ENCODE measurements at regions not wholly inside any gene's neighbourhood (a gene's known extent, or its start where the extent isn't known, plus 50 kb on each side); places are given as distances from the start of the nearest gene placed in this dataset.

GRCh38 chr11:45048313-45048841 lies 97.7 kb upstream of the TP53I11 start:
- DNase-seq (ENCODE audit: low read depth, low spot score): no peak
- TF ChIP-seq ZNF274 (IDR thresholded peaks at IDR 0.05; ENCODE audit: low read depth, low read length) (no peak), SUZ12 (IDR thresholded peaks at IDR 0.05; ENCODE audit: extremely low read depth, insufficient read depth, insufficient read length) (no peak), YY1 (IDR thresholded peaks at IDR 0.05; ENCODE audit: insufficient read depth, insufficient read length) (no peak)
- H3K9ac ChIP-seq (ENCODE audit: insufficient read length, low read depth): no peak overlapping the region
- no peak overlapping the region for H3K4me3 ChIP-seq (ENCODE audit: insufficient read length, low read depth)
- no peaks in the 10 kb centered on the region for H3K9me3 ChIP-seq (ENCODE audit: insufficient read depth, low read length)
- H3K36me3 ChIP-seq (ENCODE audit: insufficient read depth, insufficient read length, low read length): no peaks in the 10 kb centered on the region
- H3K27me3 ChIP-seq (ENCODE audit: insufficient read depth, insufficient read length): peaks cover 3% of the 10 kb centered on the region
- peaks cover 16% of the 10 kb centered on the region for H3K4me1 ChIP-seq (ENCODE audit: insufficient read depth, insufficient read length)

DNA sequence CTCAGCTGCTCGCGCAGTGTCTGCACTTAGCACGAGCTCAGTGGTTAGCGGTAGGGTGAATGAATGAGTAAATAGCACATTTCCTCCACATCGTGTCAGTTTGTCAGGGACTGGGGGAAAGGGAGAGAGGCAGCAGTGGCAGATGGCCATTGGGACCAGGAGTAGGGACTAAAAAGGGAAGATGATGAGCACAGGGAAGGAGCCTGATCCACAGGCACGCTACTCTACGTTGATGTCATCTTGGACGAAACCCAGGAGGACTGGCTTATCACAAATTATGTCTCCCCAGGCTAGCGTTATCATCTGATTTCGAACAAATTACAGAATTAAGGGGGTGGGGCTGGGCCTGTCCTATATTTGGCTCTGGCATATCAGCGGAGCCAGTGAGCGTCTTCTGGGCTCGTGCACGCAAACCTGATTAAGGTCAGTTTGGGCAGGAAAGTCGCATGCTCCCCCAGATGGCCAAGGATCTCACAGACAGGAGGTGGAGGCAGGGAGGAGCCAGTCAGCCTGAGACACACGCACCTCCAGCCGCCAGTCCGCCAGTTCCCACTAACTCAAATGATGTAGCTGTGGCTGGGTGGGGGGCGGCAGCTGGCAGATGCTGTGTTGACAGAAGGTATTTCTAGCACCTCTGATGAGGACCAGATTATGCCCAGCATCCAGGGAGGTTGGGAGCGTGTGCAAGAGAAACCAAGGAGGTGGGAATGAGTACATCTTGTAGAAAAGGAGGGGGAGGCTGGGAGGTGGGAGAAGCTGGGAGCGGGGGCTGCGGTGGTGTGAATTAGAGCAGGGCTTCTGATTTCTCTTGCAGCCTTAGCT lies 97.4 kb upstream of the PRDM11 start:
- no peaks in the 10 kb centered on the region for H3K36me3 ChIP-seq (ENCODE audit: insufficient read depth, insufficient read length, low read length)
- H3K9ac ChIP-seq (ENCODE audit: insufficient read length, low read depth): no peak overlapping the region
- DNase-seq (ENCODE audit: low read depth, low spot score): no peak
- TF ChIP-seq YY1 (IDR thresholded peaks at IDR 0.05; ENCODE audit: insufficient read depth, insufficient read length) (no peak), SUZ12 (IDR thresholded peaks at IDR 0.05; ENCODE audit: extremely low read depth, insufficient read depth, insufficient read length) (no peak), ZNF274 (IDR thresholded peaks at IDR 0.05; ENCODE audit: low read depth, low read length) (no peak)
- H3K9me3 ChIP-seq (ENCODE audit: insufficient read depth, low read length): no peaks in the 10 kb centered on the region
- H3K4me1 ChIP-seq (ENCODE audit: insufficient read depth, insufficient read length): peaks cover 17% of the 10 kb centered on the region
- H3K4me3 ChIP-seq (ENCODE audit: insufficient read length, low read depth): no peak overlapping the region
- peaks cover 3% of the 10 kb centered on the region for H3K27me3 ChIP-seq (ENCODE audit: insufficient read depth, insufficient read length)

DNA sequence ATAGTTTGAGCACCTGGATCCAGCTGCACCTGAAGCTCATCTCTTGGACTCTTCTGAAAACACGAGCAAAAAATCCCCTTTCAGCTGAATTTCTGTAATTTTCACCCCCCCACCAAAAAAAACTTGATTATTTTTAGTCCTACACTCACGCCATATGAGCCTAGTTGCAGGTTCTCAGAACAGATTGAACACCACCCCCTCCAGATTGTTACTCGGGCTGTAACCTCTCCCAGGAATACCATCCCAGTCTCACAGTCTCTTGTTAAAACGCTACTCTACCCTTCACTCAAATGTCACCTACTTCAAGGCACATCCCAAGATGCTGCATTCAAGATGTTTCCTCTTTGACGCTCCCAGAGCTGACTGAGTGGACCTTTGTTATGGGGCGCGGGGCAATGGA lies 96.3 kb upstream of the PRDM11 start:
- no peak overlapping the region for H3K4me3 ChIP-seq (ENCODE audit: insufficient read length, low read depth)
- H3K36me3 ChIP-seq (ENCODE audit: insufficient read depth, insufficient read length, low read length): no peaks in the 10 kb centered on the region
- TF ChIP-seq SUZ12 (IDR thresholded peaks at IDR 0.05; ENCODE audit: extremely low read depth, insufficient read depth, insufficient read length): no peak
- TF ChIP-seq YY1 (IDR thresholded peaks at IDR 0.05; ENCODE audit: insufficient read depth, insufficient read length): no peak
- DNase-seq (ENCODE audit: low read depth, low spot score): no peak
- H3K9ac ChIP-seq (ENCODE audit: insufficient read length, low read depth): no peak overlapping the region
- peaks cover 3% of the 10 kb centered on the region for H3K27me3 ChIP-seq (ENCODE audit: insufficient read depth, insufficient read length)
- H3K4me1 ChIP-seq (ENCODE audit: insufficient read depth, insufficient read length): peaks cover 17% of the 10 kb centered on the region
- no peaks in the 10 kb centered on the region for H3K9me3 ChIP-seq (ENCODE audit: insufficient read depth, low read length)

- DNase-seq (ENCODE audit: low read depth, low spot score): no peak
- TF ChIP-seq SUZ12 (IDR thresholded peaks at IDR 0.05; ENCODE audit: extremely low read depth, insufficient read depth, insufficient read length): no peak
- no peak for TF ChIP-seq ZNF274 (IDR thresholded peaks at IDR 0.05; ENCODE audit: low read depth, low read length)
- TF ChIP-seq YY1 (IDR thresholded peaks at IDR 0.05; ENCODE audit: insufficient read depth, insufficient read length): no peak
- peaks cover 3% of the 10 kb centered on the region for H3K27me3 ChIP-seq (ENCODE audit: insufficient read depth, insufficient read length)
- H3K9ac ChIP-seq (ENCODE audit: insufficient read length, low read depth): no peak overlapping the region
- H3K9me3 ChIP-seq (ENCODE audit: insufficient read depth, low read length): no peaks in the 10 kb centered on the region
- no peaks in the 10 kb centered on the region for H3K36me3 ChIP-seq (ENCODE audit: insufficient read depth, insufficient read length, low read length)
- no peak overlapping the region for H3K4me3 ChIP-seq (ENCODE audit: insufficient read length, low read depth)
- peaks cover 14% of the 10 kb centered on the region for H3K4me1 ChIP-seq (ENCODE audit: insufficient read depth, insufficient read length)
These were observed 94.8 kb upstream of the PRDM11 start for GRCh38 chr11:45051621-45052020.

GRCh38 chr11:45052361-45052760 lies 94.1 kb upstream of the PRDM11 start:
- H3K4me1 ChIP-seq (ENCODE audit: insufficient read depth, insufficient read length): peaks cover 17% of the 10 kb centered on the region
- peaks cover 3% of the 10 kb centered on the region for H3K27me3 ChIP-seq (ENCODE audit: insufficient read depth, insufficient read length)
- no peak overlapping the region for H3K9ac ChIP-seq (ENCODE audit: insufficient read length, low read depth)
- no peaks in the 10 kb centered on the region for H3K36me3 ChIP-seq (ENCODE audit: insufficient read depth, insufficient read length, low read length)
- no peak for TF ChIP-seq ZNF274 (IDR thresholded peaks at IDR 0.05; ENCODE audit: low read depth, low read length)
- no peak for TF ChIP-seq YY1 (IDR thresholded peaks at IDR 0.05; ENCODE audit: insufficient read depth, insufficient read length)
- TF ChIP-seq SUZ12 (IDR thresholded peaks at IDR 0.05; ENCODE audit: extremely low read depth, insufficient read depth, insufficient read length): no peak
- H3K9me3 ChIP-seq (ENCODE audit: insufficient read depth, low read length): no peaks in the 10 kb centered on the region
- no peak overlapping the region for H3K4me3 ChIP-seq (ENCODE audit: insufficient read length, low read depth)
- no peak for DNase-seq (ENCODE audit: low read depth, low spot score)

DNA sequence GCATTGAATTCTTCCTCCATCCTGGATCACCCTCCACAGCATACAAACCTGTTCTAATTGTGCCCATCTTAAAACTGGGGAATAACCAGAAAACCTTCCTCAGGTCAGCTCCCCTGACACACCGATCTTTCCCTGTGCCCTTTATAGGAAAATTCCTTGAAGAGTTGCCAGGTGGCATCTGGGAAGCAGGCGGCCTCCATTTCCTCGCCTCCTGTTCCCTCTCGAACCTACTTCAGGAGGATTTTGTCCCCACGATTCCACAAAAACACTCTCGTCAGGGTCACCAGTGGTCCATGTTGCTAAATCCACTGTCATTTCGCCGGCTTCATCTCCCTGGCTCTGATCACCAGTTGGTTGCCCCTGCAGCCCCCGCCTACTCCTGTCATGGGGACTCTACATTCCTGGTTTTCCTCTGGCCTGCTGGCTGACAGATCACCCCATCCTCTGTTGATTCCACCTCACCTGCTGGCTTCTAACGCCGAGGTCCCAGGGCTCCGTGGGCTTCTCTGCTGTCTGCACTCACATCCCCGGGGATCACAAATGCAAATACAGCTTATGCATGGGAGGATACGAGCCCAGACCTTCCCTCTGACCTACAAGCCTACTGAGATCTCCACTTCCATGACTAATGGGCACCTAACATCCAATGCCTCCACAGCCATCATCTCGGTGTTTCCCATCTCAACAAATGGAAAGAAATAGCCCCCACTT lies 92.5 kb upstream of the PRDM11 start:
- no peaks in the 10 kb centered on the region for H3K36me3 ChIP-seq (ENCODE audit: insufficient read depth, insufficient read length, low read length)
- H3K27me3 ChIP-seq (ENCODE audit: insufficient read depth, insufficient read length): peaks cover 3% of the 10 kb centered on the region
- no peak for TF ChIP-seq YY1 (IDR thresholded peaks at IDR 0.05; ENCODE audit: insufficient read depth, insufficient read length)
- no peak for TF ChIP-seq ZNF274 (IDR thresholded peaks at IDR 0.05; ENCODE audit: low read depth, low read length)
- TF ChIP-seq SUZ12 (IDR thresholded peaks at IDR 0.05; ENCODE audit: extremely low read depth, insufficient read depth, insufficient read length): no peak
- H3K4me1 ChIP-seq (ENCODE audit: insufficient read depth, insufficient read length): peaks cover 17% of the 10 kb centered on the region
- no peak for DNase-seq (ENCODE audit: low read depth, low spot score)
- no peak overlapping the region for H3K9ac ChIP-seq (ENCODE audit: insufficient read length, low read depth)
- no peaks in the 10 kb centered on the region for H3K9me3 ChIP-seq (ENCODE audit: insufficient read depth, low read length)
- no peak overlapping the region for H3K4me3 ChIP-seq (ENCODE audit: insufficient read length, low read depth)

DNA sequence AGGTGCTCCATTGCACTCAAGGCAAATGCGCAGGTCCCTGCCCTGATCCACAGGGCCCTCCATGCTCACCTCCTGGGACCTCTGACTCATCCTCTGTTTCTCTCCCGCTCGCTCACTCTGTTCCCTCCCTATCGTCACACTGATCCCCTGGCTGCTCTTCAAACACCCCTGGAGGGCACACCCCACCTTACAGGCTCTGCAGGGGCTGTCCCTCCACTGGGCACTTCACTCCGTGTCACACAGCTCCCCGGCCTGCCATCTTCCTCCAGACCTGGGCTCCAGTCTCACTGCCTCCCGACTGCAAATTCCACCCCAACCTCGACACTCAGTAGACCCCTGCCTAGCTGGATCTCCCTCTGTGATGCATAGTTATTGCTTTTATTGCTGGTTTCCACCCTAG lies 91.5 kb upstream of the PRDM11 start:
- H3K4me1 ChIP-seq (ENCODE audit: insufficient read depth, insufficient read length): peaks cover 17% of the 10 kb centered on the region
- TF ChIP-seq SUZ12 (IDR thresholded peaks at IDR 0.05; ENCODE audit: extremely low read depth, insufficient read depth, insufficient read length) (no peak), ZNF274 (IDR thresholded peaks at IDR 0.05; ENCODE audit: low read depth, low read length) (no peak), YY1 (IDR thresholded peaks at IDR 0.05; ENCODE audit: insufficient read depth, insufficient read length) (no peak)
- H3K27me3 ChIP-seq (ENCODE audit: insufficient read depth, insufficient read length): peaks cover 3% of the 10 kb centered on the region
- H3K36me3 ChIP-seq (ENCODE audit: insufficient read depth, insufficient read length, low read length): no peaks in the 10 kb centered on the region
- DNase-seq (ENCODE audit: low read depth, low spot score): no peak
- no peak overlapping the region for H3K4me3 ChIP-seq (ENCODE audit: insufficient read length, low read depth)
- H3K9me3 ChIP-seq (ENCODE audit: insufficient read depth, low read length): no peaks in the 10 kb centered on the region
- no peak overlapping the region for H3K9ac ChIP-seq (ENCODE audit: insufficient read length, low read depth)
